ENCODE measurements at regions not wholly inside any gene's neighbourhood (a gene's known extent, or its start where the extent isn't known, plus 50 kb on each side); places are given as distances from the start of the nearest gene placed in this dataset.

DNA sequence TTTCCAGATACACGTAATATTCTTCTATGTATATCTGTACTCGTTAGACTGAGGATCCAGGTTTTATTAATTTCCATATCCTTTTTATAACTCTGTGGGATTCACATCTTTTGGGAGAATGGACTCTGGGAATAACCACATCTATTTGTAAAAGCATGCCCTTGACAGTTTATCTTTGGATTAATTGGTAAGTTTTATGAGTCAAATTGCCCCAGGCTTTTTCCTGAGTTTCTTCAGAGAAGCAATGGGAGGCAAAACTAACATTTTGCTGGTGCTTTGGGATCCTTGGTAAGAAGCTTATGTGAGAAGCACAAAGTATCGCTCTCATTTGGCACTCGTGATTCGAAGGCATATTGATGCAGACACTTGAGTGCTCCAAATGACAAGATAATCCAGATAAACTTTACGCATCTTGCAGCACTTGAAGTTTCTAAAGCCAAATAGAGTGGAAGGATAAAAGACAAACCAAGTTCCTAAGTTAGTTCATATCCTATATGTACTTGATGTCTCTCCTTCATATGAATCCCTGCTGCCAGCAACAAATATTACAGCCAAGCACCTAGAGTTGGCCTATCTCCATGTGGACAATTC, 324.7 kb downstream of the TLE4 start:
- no peaks in the 10 kb centered on the region for H3K9me2 ChIP-seq (replicated peaks; ENCODE audit: insufficient read depth, low read length)
- no peak overlapping the region for H2AFZ ChIP-seq (ENCODE audit: low read depth, low read length, severe bottlenecking)
- no peaks in the 10 kb centered on the region for H3K9me3 ChIP-seq (ENCODE audit: insufficient read depth, low read length)
- H3K4me2 ChIP-seq (ENCODE audit: low read depth, low read length, poor library complexity, severe bottlenecking) = no peak overlapping the region
- H3K36me3 ChIP-seq (ENCODE audit: low read length) = no peaks in the 10 kb centered on the region
- no peak overlapping the region for H3K9ac ChIP-seq (ENCODE audit: low read length)
- H3K27ac ChIP-seq (ENCODE audit: low read depth, low read length) = no peak overlapping the region
- no peaks in the 10 kb centered on the region for H3K79me2 ChIP-seq (ENCODE audit: insufficient read depth, low read length)
- no peaks in the 10 kb centered on the region for H4K20me1 ChIP-seq (ENCODE audit: low read depth, low read length)
- H3K27me3 ChIP-seq (ENCODE audit: low read length) = no peaks in the 10 kb centered on the region
- no peak overlapping the region for H3K4me3 ChIP-seq (ENCODE audit: insufficient read depth, low read length, poor library complexity, severe bottlenecking)
- no peaks in the 10 kb centered on the region for H3F3A ChIP-seq (ENCODE audit: insufficient read depth)
- TF ChIP-seq EZH2phosphoT487 (conservative IDR thresholded peaks at IDR 0.05; ENCODE audit: low read length) (no peak), CTCF (IDR thresholded peaks at IDR 0.05; ENCODE audit: insufficient read depth, low read length, poor library complexity, severe bottlenecking) (no peak)

- H3K27me3 ChIP-seq (ENCODE audit: low read length) = no peaks in the 10 kb centered on the region
- H3K27ac ChIP-seq (ENCODE audit: low read depth, low read length) = no peak overlapping the region
- no peak overlapping the region for H3K4me3 ChIP-seq (ENCODE audit: insufficient read depth, low read length, poor library complexity, severe bottlenecking)
- no peaks in the 10 kb centered on the region for H3F3A ChIP-seq (ENCODE audit: insufficient read depth)
- no peak overlapping the region for H2AFZ ChIP-seq (ENCODE audit: low read depth, low read length, severe bottlenecking)
- no peaks in the 10 kb centered on the region for H3K9me2 ChIP-seq (replicated peaks; ENCODE audit: insufficient read depth, low read length)
- H3K36me3 ChIP-seq (ENCODE audit: low read length) = no peaks in the 10 kb centered on the region
- H3K9ac ChIP-seq (ENCODE audit: low read length) = no peak overlapping the region
- H3K79me2 ChIP-seq (ENCODE audit: insufficient read depth, low read length) = no peaks in the 10 kb centered on the region
- TF ChIP-seq EZH2phosphoT487 (conservative IDR thresholded peaks at IDR 0.05; ENCODE audit: low read length) (no peak), CTCF (IDR thresholded peaks at IDR 0.05; ENCODE audit: insufficient read depth, low read length, poor library complexity, severe bottlenecking) (no peak)
- H3K9me3 ChIP-seq (ENCODE audit: insufficient read depth, low read length) = no peaks in the 10 kb centered on the region
- no peak overlapping the region for H3K4me2 ChIP-seq (ENCODE audit: low read depth, low read length, poor library complexity, severe bottlenecking)
- no peaks in the 10 kb centered on the region for H4K20me1 ChIP-seq (ENCODE audit: low read depth, low read length)
These were observed 323.5 kb downstream of the TLE4 start for GRCh38 chr9:79895232-79895631.

- H3K4me3 ChIP-seq (ENCODE audit: insufficient read depth, low read length, poor library complexity, severe bottlenecking) = no peak overlapping the region
- H3K9me2 ChIP-seq (replicated peaks; ENCODE audit: insufficient read depth, low read length) = no peaks in the 10 kb centered on the region
- H3K9me3 ChIP-seq (ENCODE audit: insufficient read depth, low read length) = no peaks in the 10 kb centered on the region
- H3K36me3 ChIP-seq (ENCODE audit: low read length) = no peaks in the 10 kb centered on the region
- no peak overlapping the region for H2AFZ ChIP-seq (ENCODE audit: low read depth, low read length, severe bottlenecking)
- no peak overlapping the region for H3K9ac ChIP-seq (ENCODE audit: low read length)
- no peaks in the 10 kb centered on the region for H3F3A ChIP-seq (ENCODE audit: insufficient read depth)
- H3K79me2 ChIP-seq (ENCODE audit: insufficient read depth, low read length) = no peaks in the 10 kb centered on the region
- no peak overlapping the region for H3K4me2 ChIP-seq (ENCODE audit: low read depth, low read length, poor library complexity, severe bottlenecking)
- no peak overlapping the region for H3K27ac ChIP-seq (ENCODE audit: low read depth, low read length)
- TF ChIP-seq EZH2phosphoT487 (conservative IDR thresholded peaks at IDR 0.05; ENCODE audit: low read length) (no peak), CTCF (IDR thresholded peaks at IDR 0.05; ENCODE audit: insufficient read depth, low read length, poor library complexity, severe bottlenecking) (no peak)
- H3K27me3 ChIP-seq (ENCODE audit: low read length) = no peaks in the 10 kb centered on the region
- no peaks in the 10 kb centered on the region for H4K20me1 ChIP-seq (ENCODE audit: low read depth, low read length)
These were observed 317.6 kb downstream of the TLE4 start for GRCh38 chr9:79889369-79889768.
